Erythroblast (primary cell): ENCODE measurements at regions not wholly inside any gene's neighbourhood (a gene's known extent, or its start where the extent isn't known, plus 50 kb on each side); places are given as distances from the start of the nearest gene placed in this dataset.
A peak's percentile ranks its signal among the peaks of the same experiment; 100 is the strongest.

Experiments used
- DNase-seq, 2 experiments: peaks; one replicate each; lab custom pipeline; 2025; lab: John Stamatoyannopoulos, UW
- GATA1 ChIP-seq: IDR thresholded peaks from 2 replicates; pipeline ENCODE4 v1.6.1; 2011; ENCODE audit warnings: low read depth, mild to moderate bottlenecking, control low read depth, low read length, moderate library complexity
- POLR2A ChIP-seq: IDR thresholded peaks from 2 replicates; pipeline ENCODE4 v1.6.1; 2011; ENCODE audit warnings: mild to moderate bottlenecking, low read length

DNA sequence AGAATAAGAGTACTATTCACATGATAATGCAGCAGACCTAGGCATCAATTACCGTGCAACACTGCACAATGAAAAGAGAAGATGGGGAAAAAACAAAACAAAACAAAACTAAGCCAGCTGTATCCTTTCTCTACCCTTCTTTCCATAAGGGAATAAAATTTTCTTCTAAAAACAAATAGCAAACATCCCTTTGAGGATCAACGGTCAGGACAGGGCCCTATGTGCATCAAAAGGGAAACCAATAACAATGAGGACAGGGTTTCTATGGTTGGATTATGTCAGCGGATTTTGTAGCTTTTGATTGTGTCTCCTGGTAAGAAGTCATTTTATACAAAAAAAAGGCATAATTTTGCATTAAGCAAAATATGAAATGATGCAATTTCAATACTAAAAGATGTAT is 350.3 kb downstream of the SLC6A15 start:
- no peak for TF ChIP-seq GATA1
- TF ChIP-seq POLR2A: no peak
- no peak for DNase-seq

DNA sequence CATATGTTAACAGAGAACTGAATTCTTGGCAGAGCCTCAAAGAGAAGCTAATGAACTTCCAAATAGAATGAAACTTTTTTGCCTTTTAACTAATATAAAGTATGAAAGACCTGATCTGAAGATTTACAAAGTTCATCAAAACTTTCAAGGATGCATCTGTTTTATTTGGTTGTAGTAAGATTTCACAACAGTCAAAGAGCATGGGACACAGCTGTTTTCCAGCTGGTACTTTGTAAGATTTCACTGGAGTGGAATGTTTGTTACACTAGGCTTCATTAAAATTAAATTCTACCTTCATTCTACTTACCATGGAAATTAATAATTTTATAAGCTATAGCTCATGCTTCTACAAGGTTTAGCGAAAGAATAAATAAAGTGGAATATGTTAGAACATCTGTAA is 351.2 kb downstream of the SLC6A15 start:
- no peak for DNase-seq
- TF ChIP-seq GATA1 (no peak), POLR2A (no peak)

DNA sequence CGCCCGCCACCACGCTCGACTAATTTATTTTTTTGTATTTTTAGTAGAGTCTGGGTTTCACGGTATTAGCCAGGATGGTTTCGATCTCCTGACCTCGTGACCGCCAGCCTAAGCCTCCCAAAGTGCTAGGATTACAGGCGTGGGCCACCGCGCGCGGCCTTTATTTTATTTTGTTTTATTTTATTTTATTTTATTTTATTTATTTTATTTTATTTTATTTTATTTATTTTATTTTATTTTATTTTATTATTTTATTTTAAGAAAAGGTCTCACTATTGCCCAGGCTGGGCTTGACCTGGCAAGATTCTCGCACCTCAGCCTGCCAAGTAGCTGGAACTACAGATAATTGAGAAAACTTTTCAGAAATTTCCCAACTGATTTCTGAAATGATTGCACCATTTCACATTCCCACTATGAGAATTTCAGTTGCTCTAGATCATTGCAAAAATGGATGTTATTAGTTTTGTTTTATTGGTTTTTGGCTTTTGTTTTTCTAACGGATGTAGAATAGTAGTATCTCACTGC is 358.3 kb downstream of the SLC6A15 start:
- TF ChIP-seq GATA1 (no peak), POLR2A (no peak)
- no peak for DNase-seq

DNA sequence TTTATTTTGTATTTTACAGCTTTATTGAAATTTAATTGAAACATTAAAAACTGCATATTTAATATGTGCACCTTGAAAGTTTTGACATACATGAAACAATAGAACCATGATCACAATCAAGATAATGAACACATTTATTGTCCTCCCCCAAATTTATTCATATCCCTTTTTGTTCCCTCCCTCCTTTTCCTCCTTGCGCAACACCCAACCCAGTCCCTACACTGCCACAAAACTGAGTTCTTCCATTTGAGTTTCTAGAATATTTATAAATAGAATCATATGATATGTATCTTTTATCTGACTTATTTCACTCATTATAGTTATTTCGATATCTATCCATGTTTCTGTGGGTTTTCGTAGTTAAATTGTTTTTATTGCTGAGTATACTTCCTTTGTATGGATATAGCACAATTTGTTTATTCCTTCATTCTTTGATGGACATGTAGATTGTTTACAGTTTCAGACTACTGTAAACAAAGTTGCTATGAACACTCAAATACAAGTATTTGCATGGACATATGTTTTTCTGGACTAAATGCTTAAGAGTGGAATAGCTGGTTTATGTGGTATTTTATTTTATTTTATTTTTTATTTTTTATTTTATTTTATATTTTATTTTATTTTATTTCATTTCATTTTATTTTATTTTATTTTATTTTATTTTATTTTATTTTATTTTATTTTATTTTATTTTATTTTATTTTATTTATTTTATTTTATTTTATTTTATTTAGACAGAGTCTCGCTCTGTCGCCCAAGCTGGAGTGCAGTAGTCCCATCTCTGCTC is 359.1 kb downstream of the SLC6A15 start:
- TF ChIP-seq GATA1 (no peak), POLR2A (no peak)
- no peak for DNase-seq

DNA sequence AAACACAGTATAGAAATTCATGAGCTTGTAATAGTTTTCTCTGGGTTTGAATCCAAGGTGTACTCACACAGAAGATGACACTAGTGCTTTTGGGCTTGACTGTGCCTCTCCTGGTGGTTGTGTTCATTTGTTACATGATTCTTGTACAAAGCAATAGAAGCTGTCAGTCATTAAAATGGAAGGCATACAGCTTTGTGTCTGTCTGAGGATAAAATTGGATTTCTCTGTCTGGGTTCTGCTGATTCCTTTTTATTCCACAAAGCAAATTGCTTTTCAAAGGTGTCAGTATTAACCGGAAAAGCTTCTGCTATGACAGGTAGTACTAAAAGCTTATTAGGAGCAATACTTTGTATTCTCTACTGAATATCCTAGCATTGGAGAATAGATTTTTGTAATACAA is 361.2 kb downstream of the SLC6A15 start:
- no peak for DNase-seq
- TF ChIP-seq GATA1 (no peak), POLR2A (no peak)

DNA sequence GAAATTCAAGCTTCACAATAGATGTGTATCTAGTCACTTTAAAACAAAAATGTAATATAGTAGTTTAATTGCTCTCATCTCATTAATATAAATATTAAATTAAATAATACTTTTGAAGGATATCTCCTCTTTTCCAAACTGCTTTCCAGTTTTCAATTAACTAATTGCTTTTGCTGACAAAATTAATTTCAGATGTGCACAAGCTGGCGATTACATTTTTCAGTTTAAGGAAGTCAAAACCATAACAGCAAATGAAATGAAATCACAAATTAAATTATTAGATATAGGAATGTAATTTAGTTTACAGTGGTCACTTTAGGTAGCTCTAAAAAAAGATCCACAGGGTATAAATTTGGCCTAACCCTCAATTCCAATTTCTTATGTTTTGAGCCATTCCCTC is 362.1 kb downstream of the SLC6A15 start:
- DNase-seq: no peak
- TF ChIP-seq GATA1 (no peak), POLR2A (no peak)

DNA sequence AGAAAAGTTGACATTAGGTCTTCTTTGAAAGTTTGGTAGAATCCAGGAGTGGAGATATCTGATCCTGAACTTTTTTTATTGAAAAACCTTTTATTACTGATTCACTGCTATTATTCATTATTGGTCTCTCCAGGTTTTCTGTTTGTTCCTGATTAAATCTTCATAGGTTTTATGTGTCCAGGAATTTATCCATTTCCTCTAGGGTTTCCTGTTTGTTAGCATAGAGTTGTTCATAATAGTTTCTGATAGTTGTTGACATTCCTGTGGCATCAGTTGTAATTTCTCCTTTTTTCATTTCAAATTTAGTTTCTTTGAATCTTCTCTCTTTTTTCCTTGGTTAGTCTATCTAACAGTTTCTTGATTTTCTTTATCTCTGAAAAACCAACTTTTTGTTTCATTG is 370.3 kb downstream of the SLC6A15 start:
- DNase-seq: no peak
- no peak for TF ChIP-seq POLR2A
- TF ChIP-seq GATA1: no peak

DNA sequence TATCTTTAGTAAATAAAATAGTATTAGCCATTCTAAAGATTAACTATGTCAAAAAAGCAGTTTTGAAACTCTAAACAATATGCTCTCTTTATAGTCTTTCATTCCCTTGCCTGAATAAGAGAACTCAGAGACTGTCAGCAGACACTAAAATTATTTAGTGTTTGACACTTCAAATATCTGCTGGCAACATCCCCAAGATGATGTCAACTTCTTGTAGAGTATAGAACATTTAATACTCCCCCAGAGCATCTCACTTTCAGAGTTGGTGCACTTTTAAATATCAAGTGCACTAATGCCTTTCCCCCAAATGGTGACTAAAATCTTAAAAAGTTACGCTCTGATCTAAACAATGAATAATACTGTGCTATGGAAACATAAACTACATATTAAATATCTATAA is 374.9 kb downstream of the SLC6A15 start:
- no peak for TF ChIP-seq POLR2A
- TF ChIP-seq GATA1: no peak
- no peak for DNase-seq

DNA sequence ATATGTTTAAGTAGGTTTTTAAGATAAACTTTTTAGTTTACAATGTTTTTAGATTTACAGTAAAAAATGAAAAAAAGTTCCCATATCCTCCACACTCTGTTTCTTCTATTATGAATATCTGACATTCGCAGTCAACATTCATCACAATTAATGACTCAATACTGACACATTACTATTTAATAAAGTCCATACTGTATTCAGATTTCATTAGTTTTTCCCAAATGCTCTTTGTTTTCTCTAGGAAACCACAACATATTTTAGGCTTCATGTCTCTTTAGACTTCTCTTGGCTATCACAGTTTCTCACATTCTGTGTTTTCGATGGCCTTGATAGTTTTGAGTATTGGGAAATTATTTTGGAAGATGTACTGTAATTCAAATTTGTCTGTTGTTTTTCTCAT is 399.8 kb downstream of the SLC6A15 start:
- TF ChIP-seq POLR2A (no peak), GATA1 (no peak)
- DNase-seq: no peak

DNA sequence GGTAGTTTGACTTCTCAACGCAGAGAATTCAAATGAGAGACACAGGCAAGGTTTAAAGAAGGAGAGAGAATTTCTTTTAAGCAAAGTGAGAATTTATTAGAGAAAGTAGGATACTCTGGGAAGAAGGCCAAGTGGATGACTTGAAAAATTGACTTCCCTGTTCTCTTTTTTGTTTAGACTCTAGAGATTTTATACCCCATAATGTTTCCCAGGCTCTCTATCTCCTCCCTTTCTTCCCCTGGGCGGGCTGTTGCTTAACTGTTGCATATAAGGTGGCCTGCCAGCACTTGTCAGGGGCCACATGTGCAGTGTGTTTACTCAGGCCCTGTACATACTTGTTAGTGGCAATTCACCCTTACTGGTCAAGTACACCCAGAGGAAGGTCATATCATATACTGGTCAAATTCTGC is 403.7 kb downstream of the SLC6A15 start:
- no peak for DNase-seq
- TF ChIP-seq GATA1 (no peak), POLR2A (no peak)

DNA sequence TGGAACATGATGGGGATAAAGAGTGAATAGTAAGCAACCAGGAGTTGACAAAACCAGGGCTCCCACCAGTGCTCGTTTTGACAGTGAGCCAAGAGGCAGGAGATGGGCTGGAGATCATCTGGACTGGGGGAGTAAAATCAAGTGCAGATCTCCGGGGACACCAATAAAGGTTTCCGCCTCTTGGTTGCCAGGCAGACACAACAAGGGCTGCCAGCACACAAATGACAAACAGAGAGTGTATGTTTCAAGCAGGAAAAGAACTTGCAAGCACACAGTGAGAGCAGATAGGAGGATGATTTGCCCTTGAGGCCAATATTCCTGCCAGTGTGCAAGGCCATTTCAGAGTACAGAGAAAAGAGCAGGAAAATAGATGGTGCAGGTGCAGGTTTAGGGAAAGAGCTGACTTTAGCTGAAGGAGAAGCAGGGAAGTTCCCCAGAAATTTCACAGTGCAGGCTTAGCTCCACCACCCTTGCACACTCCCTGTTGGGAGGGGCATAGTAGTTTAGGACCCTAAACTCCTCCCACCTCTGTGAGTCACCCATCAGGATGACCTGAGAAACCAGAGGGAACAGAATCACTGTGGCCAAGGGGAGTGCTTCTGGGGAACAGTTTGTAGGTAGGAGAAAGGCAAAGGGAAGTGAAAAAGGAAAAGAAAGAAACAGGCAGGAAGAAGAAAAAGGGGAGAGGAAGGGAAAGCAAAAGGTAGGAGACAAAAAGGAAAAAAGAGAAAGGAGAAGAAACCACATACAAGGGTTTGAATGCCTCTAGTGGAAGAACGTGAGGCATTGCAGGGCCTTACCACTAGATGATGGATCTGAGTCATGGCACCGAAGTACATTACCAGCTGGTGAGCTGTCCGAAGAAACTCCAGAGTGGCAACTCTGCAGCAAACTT is 404.4 kb downstream of the SLC6A15 start:
- DNase-seq: no peak
- TF ChIP-seq POLR2A (no peak), GATA1 (no peak)

DNA sequence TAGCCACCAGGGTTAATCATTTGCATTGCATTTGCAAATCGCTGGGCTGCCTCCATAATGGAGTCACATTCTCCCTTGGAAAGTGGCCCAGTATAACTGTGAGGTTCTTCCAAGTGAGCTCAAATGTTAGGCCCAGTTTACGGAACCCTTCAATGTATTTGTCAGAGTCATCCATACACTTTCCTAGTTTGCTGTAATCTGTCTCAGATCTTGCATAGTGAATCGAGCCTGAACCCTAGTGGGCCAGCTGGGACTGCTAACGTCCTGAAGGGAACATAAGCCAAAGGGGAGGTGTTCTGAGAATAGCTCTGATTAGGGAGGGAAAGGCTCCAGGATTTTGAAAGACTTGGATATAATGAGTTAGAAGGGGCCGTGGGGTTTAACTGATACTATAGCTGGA is 406.3 kb downstream of the SLC6A15 start:
- no peak for TF ChIP-seq POLR2A
- no peak for TF ChIP-seq GATA1
- DNase-seq: no peak

DNA sequence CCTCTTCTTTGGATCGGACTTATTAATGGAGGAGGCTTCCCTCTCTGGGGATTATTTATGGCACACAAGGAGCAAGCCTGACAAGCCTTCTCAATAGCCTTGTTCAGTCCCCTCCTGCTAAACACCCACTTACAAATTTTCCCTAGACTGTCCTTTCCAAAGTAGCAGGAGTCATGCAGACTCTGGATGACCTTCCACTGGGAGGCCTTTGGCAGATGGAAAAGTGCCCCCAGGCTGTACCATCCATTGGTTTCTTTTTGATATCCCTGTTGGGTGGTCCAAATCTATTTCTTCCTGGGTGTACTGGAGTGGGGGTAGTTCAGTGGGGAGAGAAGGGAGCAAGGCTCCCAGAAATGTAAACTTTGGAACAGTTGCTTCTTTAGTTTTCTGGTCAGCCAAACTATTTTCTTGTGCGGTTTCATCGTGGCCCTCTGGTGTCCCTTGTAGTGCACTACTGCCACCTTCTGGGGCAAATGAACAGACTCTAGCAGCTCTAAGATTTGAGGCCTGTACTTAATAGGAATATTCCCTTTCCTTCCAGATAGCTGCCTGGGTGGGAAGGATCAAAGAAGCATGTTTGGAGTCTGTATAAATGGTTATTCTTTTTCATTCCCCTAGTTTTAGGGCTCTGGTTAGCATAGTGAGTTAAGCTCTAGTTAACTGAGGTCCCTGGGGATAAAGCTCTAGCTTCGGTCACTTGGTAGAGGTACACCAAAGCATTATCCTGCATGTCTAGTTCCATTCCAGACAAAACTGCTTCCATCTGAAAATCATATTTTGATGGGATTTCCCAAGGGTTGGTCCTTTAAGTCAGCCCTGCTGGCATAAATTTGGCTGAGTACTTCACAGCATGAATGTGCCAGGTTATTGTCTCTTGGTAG is 409.5 kb downstream of the SLC6A15 start:
- DNase-seq: peak; percentile 10 to 45
- TF ChIP-seq GATA1: no peak
- no peak for TF ChIP-seq POLR2A
